GM23338 (cell line): ENCODE measurements at regions not wholly inside any gene's neighbourhood (a gene's known extent, or its start where the extent isn't known, plus 50 kb on each side); places are given as distances from the start of the nearest gene placed in this dataset.

Experiments used
- CTCF ChIP-seq, 2 experiments: fragments of 200-600 bp in 1 of 2; sonication (generic) in 1 of 2; conservative IDR thresholded peaks; 2 replicates each; pipeline versions ENCODE4 v1.5.1 to v1.6.1; 2016 to 2017; ENCODE audit warnings: antibody characterized with exemption in 2 of 2, low read depth in 2 of 2, mild to moderate bottlenecking in 2 of 2, moderate library complexity in 1 of 2
- EZH2 ChIP-seq: fragments of 200-600 bp; sonication (generic); IDR thresholded peaks from one replicate; pipeline ENCODE4 v1.8.0; 2017; ENCODE audit warnings: antibody characterized with exemption, mild to moderate bottlenecking, low read depth; ENCODE audit not compliant: unreplicated experiment
- JUNB ChIP-seq: IDR thresholded peaks from one replicate; pipeline ENCODE4 v1.6.1; 2016; ENCODE audit warnings: antibody characterized with exemption; ENCODE audit not compliant: unreplicated experiment
- POLR2AphosphoS5 ChIP-seq: IDR thresholded peaks from 2 replicates; pipeline ENCODE4 v1.6.1; 2016; ENCODE audit warnings: antibody characterized with exemption, low read depth
- REST ChIP-seq: IDR thresholded peaks from one replicate; pipeline ENCODE4 v1.6.1; 2018; ENCODE audit warnings: antibody characterized with exemption; ENCODE audit not compliant: unreplicated experiment

DNA sequence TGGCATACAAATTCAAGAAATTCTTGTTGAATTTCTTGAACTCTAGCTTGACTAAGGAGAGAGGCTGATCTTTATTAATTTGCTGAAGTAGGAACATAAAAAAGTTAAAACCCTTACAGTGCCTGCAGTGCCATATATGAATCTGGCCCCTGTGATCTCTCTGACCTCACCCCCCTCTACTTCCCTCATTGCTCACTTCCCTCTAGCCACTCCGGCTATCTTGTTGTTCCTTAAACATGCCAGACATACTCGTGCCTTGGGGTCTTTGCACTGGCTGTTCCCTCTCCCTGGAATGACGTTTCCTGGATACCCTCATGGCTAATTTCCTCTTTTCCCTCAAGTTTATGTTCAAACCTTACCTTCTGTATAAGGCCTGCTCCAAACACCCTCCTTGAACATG is 246.3 kb upstream of the SIX2 start:
- TF ChIP-seq REST (no peak), POLR2AphosphoS5 (no peak), CTCF (conservative IDR thresholded peaks at IDR 0.05; ENCODE audit: low read depth in 2 of 2) (no peak), EZH2 (no peak), JUNB (no peak)
